Inflammatory macrophage treated with lipopolysaccharide for 1 hour (primary cell): ENCODE measurements at regions not wholly inside any gene's neighbourhood (a gene's known extent, or its start where the extent isn't known, plus 50 kb on each side); places are given as distances from the start of the nearest gene placed in this dataset.
"Not testable (repeated sequence)": the region's sequence is repeated elsewhere in the genome, so short reads cannot be mapped to it uniquely, and the experiment has no call there.

Source experiments
- DNase-seq, 2 donors: peaks; one replicate each; pipeline ENCODE4 v3.0.0-alpha.2; 2020 to 2022

- no peak for DNase-seq
Measured at GRCh38 chr16:85504242-85504641, 108.9 kb upstream of the GSE1 start.

DNA sequence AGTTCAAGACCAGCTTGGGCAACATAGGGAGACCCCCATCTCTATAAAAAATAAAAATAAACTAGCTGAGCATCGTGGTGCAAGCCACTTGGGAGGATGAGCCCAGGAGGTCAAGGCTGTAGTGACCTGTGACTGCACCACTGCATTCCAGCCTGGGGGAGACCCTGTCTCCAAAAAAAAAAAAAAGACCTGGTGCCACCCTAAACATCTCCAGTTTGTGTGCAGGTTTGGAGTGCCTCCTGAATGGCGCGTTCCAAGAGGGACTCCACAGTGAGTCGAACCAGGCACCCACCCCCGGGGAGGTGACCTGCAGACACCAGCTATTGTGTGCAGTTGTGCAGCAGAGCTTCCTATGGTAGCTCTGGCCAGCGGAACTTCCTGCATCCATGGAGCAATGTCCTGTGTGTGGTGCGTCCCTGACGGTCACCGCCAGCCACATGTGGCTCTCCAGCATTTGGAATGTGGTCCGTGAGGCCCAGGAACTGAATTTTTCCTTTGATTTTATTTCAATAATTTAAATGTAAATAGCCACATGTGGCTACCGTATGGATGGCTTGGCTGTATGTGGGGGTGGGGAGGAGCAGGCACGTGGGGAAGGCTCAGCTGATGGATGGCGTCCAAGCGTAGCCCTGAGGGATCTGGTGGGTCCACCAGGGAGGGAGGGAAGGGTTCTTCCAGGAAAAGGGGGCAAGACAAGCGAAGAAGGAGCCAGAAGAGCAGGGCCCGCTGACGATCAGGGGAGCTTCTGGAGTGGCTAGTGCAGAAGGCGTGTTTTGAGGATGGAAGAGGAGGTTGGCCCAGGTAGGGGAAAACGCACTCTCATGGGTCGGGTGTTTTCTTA, 107.1 kb upstream of the GSE1 start:
- no peak for DNase-seq

GRCh38 chr16:85506635-85506911, 106.5 kb upstream of the GSE1 start:
- DNase-seq: no peak

GRCh38 chr16:85507342-85507741, 105.8 kb upstream of the GSE1 start:
- DNase-seq: no peak

- DNase-seq: no peak
Measured at GRCh38 chr16:85508388-85508787, 104.7 kb upstream of the GSE1 start.

GRCh38 chr16:85508993-85509392, 104.1 kb upstream of the GSE1 start:
- DNase-seq: no peak

DNA sequence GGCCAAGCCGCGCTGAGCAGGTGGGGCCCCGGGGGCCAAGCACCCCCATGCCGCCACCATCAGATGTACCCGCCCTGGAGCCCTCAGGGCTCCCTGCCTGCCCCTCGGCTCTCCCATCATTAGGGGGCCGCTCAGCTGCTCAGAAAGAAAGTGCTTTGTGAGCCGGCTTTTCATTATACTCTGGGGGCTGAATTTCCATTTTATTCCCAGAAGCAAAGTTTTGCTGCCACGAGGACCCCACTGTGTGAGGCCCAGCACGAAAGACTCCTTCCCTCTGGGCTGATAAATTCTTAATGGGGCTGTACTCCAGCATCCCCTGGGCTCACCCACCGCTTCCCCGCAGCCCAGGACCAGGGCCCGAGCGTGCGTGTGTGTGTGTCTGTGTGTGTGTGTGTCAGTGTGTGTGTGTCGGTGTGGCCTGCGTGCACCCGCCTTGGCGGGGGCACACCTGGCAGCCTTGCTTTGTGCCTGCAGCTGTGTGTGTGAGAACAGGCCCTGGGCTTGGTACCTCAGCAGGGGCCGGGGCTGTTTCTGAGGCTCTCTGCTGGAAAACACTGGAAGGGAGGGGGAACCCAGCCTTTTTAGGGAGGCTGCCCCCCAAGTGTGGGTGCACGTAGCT, 103.0 kb upstream of the GSE1 start:
- no peak for DNase-seq

- DNase-seq: no peak
Measured at GRCh38 chr16:85511938-85512807, 100.9 kb upstream of the GSE1 start.

- DNase-seq: no peak
Measured at GRCh38 chr16:85512808-85513115, 100.4 kb upstream of the GSE1 start.

GRCh38 chr16:85513180-85513579, 99.9 kb upstream of the GSE1 start:
- no peak for DNase-seq

DNA sequence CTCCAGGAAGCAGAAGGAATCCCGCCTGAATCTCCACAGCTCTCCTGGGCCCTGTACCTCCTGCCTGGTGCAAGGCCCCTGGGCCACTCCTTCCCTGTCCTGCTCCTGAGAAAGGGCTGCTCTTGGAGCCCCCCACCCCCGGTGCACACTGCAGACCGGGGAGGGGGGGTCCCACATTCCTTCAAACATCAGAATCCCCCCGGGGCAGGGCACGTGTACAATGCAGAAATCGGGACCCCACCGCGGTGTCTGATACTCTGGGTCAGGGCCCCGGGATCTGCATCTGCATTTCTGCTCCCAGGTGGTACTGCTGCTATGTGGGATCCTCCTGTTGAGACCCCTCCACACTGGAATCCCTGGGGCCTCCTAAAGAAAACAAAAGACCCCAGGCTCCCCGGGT, 99.5 kb upstream of the GSE1 start:
- no peak for DNase-seq

- DNase-seq: no peak
Measured at GRCh38 chr16:85514295-85514597, 98.9 kb upstream of the GSE1 start.

DNA sequence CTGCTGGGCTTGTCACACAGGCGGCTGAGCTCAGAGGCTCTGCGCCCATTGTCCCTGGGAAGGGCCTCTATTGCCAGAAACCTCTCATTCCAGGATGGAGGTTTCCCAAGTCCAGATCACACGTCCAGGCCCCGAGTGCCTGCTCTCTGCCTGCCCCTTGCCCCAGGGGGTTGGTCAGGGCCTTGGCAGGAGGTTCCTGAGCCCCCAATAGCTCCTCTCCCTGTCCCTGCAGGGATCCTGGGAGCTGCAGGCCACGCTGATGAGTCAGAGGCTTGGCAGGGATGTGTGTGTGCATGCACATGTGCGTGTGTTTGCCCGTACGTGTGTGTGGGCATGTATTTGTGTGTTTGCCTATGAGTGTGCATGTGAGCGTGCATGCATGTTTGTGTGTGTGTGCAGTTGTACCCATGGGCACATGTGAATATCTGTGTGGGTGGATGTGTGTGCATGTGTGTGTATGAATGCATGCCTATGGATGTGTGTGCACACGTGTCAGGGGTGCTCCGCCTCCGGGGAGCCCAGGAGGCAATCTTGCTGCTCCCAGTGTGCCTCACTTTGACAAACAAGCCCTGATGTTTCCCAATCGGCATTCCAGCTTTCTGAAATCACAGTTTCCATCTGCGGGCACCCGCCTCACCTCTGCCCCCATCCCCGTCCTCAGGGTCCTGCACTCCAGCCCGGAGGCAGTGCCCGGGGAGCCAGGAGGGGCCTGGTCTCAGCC, 98.4 kb upstream of the GSE1 start:
- no peak for DNase-seq

DNA sequence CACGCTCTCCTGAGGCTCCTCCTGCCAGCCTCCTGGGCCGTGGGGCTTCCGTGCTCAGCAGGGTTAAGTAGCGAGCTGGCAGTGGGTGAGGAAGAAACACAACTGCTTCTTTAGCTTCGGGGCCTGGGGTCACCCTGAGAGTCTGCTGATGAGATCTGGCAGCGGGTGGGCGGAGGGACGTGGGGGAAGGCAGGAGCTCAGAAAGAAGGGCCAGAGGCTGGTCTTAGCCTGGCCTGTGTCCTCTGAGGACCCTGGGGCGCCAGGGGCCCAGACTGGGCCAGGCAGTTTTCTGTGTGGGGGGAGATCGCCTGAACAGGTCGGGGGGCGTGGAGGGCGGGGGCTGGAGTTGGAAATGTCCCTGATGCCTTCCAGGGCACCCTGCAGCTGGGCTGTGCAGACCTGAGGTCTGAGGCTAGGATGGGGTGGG, 97.8 kb upstream of the GSE1 start:
- no peak for DNase-seq

DNA sequence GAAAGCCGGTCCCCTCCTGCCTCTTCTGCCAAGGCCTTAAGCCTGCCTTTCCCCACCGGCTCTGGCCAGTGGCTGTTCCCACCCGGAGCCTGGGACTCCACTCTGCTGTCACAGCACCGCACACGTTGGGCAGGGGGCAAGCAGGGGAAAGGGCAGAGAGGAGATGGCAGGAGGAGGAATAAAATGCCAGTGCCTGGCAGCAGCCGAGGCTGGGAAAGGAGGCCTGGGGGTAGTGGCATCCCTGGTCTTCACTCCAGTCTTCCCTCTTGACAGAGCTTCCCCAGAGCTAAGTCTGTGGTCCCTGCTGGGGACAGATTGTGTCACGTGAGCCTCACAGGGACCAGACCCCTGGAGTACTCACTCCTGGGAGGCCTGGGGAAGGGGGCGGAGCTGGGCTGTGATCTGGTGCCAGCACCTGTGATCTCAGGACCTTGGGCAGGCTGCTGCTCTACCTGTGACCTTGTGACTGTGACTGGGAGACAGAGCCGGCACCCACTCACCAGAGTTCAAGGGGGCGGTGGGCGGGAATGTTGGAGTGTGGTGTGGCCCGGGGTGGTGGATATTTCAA, 97.2 kb upstream of the GSE1 start:
- DNase-seq: no peak

DNA sequence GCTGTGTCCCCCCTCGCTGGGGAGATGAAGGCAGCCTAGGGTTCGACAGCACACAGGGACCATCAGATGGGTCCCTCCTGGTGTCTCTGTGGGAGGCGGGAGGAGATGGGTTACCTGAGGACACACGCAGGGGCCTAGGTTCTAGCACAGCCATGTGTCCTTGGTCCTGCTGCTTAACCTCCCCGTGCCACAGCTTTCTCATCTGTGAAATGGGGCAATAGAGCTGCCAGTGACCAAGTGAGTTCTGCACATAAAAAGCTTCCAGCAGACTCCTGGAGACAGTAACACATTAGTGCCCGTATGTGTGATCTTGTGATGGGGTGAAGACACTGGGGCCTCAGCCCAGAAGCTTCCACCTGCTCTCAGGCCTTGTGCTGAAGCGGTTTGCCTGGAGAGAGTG, 96.0 kb upstream of the GSE1 start:
- no peak for DNase-seq

GRCh38 chr16:85517563-85518179, 95.5 kb upstream of the GSE1 start:
- DNase-seq: no peak

DNA sequence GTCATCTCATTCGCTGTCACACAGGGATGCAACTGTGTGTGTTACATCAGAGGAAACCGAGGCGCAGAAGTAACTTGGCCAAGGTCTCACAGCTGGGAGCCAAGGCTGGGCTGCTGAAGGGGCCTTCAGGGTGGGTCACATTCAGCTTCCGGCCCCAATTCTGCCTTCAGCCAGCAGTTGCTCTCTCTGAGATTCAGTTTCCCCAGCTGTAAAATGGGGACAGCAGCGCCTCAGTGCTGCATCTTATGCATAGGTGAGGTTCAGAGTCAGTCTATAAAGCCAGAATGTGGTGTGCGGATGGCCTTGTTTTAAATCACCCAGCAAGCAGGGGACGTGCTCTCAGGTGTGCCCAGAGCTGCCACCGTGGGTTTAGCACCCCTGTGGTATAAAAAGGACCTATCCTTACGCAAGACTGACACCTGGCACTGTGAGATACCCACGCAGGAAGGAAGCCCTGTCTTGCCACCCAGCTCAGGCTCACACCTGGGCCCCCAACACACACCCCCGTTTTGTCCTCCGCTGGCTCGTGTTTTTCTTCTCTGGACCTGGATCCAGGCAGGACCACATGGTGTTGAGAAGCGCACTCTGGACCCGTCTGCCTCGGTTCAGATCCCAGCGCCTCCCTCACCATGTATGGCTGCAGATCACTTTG, 94.6 kb upstream of the GSE1 start:
- DNase-seq: no peak

DNA sequence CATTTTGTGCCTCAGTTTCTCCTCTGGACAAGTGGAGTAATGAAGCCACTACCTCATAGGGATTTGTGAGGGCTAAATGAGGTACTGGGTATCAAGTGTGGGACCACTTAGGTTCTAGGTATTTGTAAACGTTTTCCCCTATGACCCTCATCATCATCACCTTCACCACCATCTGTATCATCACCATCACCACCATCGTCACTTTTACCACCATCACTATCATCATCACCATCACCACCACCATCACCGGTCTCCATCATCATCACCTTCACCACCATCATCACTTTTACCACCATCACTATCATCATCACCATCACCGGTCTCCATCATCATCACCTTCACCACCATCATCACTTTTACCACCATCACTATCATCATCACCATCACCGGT, 94.1 kb upstream of the GSE1 start:
- not testable (repeated sequence) for DNase-seq

GRCh38 chr16:85519540-85520231, 93.4 kb upstream of the GSE1 start:
- no peak for DNase-seq

GRCh38 chr16:85520853-85521521, 92.1 kb upstream of the GSE1 start:
- no peak for DNase-seq
